ENCODE measurements at regions not wholly inside any gene's neighbourhood (a gene's known extent, or its start where the extent isn't known, plus 50 kb on each side); places are given as distances from the start of the nearest gene placed in this dataset.

- TF ChIP-seq CTCF (IDR thresholded peaks at IDR 0.05) (no peak), POLR2A (IDR thresholded peaks at IDR 0.05) (no peak), EP300 (IDR thresholded peaks at IDR 0.05) (no peak)
Observed at GRCh38 chr2:223311889-223312680, 260.1 kb downstream of the KCNE4 start.
